HPDE6-E6E7 (cell line): ENCODE measurements at regions not wholly inside any gene's neighbourhood (a gene's known extent, or its start where the extent isn't known, plus 50 kb on each side); places are given as distances from the start of the nearest gene placed in this dataset.

ENCODE experiments used
- DNase-seq: peaks from one replicate; pipeline ENCODE4 v3.0.0; 2011; ENCODE audit warnings: missing footprints; ENCODE audit errors: extremely low spot score

DNA sequence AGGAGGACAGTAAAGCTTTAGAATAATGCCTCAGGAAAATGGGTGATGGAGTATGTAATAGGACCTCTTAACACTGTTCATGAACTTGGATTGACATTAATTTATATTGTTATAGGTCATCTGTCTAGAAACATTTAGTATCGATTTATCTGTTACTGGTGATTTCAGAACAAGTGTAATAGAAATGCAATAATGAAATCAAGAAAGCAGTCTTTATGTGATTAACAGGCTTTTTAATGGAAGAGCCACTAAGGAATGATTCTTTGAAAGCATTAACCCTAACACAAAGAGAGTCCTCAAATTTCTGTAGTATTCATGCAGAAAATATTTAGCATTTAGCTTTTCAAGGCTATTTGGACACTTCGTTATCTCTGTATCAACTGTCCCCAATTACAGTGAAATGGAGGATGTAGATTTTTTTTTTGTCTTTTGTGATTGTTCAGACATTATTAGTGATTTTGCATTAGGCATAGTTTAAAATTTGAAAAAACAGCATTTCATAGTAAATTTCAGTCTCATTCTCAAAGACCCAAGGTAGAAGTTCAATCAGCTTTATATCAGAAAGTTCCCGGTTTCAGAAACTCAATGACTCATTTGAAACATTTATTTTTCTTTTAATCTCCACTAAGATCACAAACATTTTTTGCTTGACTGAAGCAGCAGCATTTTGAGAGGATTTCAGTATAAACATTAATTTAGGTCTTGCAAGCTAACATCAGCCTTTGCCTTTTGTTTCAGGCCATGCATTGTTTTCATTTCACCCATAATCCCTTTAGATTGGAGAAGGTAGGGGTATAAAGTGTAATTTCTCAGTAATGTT, 56.3 kb downstream of the AGTR2 start:
- no peak for DNase-seq

DNA sequence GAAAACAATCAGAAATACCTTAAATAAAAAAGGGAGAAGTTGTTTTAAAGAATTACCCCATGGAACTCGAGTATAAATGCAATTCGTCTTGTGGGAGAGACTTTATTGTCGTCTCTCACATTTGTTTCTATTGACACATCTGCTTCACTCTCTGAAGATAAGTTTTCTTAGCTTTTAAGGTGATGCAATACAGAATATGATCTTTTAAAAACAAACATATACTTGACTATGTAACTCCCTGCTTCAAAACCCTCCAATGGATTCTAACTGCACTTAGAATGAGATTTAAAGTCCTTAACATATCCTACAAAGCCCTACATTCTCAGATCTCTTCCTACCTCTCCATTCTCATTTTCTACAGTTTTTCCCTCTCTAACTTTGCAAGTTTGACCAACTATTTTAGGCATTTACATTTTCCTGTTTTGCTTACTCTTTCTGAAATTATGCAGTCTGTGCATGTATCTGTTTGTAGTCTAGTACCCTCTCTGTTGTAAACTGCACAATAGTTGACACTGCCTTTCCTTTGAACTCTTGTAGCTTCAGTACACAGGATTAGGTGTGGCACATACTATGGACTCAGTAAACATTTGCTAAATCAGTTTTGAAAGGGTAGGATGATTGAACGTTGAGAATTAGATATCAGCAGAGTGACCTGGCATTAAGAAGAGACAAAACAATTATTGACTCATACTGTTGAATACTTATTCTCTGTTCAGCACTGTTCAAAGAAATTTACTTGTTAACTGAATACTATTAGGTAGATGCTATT, 59.8 kb downstream of the AGTR2 start:
- no peak for DNase-seq

GRCh38 chrX:116232833-116233232, 62.3 kb downstream of the AGTR2 start:
- DNase-seq: peak; percentile 44

DNA sequence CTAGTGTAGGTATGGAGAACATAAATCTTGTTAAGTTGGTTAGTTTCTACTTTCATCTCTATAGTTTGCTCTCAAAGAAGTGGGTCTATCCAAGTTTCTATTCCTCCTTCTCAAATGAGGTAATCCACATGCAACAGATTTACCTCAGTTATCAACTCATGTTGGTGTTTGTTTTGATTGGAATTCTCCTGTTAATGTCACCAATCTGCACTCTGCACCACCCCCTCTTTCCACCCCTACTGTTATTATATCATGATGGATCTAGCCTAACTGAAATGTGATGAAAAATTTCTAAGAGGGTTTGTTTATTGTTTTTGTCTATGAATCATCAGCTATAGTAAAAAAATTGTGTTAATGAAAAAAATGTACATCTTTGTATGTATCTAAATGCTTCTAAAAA, 66.1 kb downstream of the AGTR2 start:
- no peak for DNase-seq

DNA sequence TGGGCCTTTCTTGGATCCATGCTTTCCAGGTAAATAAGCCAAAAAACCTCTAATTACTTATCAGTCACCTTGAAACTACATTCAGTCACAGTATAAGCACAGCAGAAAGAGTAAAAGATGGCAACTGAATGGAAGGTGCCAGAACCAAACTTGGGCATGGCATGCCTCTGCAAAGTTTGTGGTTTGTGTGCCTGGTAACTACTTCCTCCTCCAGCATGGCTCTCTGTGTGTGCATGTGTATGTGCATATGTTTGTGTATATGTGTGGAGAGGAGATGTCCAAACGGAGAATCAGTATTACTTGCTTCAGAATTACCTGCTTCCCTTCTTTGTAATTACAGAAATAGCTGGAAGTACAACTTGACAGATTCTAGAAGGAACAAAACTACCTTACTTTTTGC, 67.5 kb downstream of the AGTR2 start:
- no peak for DNase-seq

DNA sequence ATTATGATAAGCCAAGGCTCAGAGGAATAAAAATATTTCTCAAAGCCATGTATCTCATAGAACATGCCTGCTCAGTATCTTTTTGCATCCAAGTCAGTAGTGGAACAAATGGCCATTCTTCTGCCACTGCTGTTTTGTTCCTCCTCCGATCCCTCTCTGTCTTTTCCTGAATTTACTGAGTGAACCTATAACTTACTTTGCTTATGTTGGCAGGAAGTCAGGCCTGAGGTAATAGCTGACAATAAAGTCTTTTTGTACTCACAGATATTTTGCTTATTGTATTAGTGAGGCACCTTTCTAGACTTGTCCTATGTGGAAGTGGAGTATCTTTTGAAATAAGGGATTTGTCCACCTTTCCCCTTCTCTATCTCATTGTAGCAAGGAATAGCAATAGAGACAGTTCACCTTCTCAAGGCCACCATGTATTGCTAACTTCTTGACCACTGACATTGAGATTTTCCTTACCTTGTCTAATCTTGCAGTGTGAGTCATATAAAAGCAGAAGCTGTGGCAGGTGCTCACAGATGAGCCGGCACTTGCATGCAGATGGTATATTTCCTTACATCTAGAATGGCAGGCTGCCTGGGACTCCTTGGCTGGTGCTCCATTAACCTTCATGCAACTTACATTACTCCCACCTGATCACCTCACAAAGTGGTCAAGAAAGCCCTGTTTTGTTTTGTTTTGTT, 68.2 kb downstream of the AGTR2 start:
- no peak for DNase-seq

DNA sequence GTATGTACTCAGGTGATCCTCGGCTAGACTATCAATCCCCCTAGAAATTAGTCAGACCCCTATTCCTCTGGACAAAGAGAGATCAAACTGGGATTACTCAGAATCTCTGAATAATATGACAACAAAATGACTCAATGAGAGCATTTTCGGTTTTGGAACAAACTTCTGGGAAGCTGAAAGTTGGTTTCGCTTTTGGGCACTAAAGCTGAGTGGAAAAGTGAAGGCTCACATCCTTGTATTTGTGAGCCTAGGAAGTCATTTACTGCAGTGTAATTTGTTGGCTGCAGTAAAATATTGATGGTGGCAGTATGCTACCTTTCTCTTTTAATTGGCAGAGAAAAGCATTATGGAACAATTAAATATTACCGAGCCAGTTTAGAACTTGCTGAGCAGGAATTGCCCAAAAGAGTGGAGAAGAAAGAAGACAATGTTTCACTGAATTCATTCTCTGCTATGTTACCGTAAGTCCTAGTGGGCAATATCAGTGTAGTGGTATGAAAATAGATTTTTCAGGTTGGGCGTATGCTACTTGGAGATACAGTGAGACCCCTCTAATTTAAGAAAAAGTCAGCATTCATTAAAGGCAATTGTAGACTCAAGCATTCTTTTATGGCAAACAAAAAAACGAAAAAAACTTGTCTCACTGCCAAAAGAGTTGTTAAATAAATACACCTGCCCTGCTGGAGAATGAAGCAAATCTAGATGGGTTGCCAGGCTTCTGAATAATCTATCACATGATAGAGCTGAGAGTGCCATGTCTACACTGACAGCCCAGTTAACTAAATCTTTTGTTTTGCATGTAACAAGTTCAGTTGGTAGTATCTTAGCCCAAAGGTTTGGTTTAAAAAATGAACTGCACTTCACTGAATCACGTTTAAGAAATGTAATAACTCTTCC, 69.6 kb downstream of the AGTR2 start:
- DNase-seq: no peak

DNA sequence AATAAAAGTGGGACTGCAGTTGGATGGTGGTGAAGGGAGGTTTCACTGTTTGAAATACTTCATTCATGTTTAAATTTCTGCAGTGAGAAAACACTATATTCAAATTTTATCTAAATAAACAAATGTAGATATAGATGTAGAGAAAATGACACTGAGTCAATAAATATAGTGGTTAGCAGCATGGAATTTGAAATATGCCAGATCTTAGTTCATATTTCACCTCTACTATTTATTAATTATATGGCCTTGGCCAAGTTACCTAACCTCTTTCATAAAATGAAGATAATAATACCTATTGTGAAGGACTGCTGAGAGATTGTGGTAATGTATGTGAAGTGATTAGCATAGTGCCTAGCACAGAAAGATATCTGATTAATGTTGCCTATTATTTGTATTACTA, 70.5 kb downstream of the AGTR2 start:
- DNase-seq: no peak

DNA sequence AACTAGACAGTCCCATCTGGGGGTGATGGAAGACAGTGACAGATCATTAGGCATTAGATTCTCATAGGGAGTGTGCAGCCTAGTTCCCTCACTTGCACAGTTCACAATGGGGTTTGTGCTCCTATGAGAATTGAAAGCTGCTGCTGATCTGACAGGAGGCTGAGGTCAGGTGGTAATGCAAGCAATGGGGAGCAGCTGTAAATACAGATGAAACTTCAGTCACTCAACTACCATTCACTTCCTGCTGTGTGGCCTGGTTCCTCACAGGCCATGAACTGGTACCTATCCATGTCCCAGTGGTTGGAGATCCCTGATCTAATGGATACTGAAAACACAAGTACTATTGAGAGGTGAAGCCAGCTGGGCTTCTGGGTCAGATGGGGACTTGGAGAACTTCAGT, 72.5 kb downstream of the AGTR2 start:
- DNase-seq: no peak

GRCh38 chrX:116246261-116246660, 75.7 kb downstream of the AGTR2 start:
- no peak for DNase-seq

DNA sequence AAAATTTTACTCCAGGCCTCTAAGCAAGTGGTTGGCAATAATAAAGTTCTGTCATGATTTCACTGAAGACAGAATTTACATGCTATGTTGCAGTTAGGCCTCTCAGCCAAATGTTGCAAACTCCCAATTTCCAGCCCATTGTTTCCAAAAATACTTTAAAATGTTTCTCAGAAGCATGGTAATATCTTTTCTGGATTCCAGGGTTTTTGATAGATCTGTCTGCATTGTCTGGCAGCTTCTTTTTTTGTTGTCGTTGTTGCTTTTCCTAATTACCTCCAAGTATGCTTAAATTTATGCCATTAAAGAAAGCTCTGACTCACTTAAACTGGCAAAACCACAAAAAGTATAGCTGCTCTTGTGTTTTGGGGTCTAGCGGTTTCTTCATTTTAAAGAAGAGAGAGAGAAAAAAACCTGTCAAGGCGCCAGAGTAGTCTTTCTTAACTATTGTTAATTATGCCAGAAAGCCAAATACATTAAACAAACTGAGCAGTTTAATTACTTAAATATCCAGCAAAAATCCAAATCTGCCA, 97.0 kb downstream of the AGTR2 start:
- no peak for DNase-seq

GRCh38 chrX:116272322-116272721, 101.8 kb downstream of the AGTR2 start:
- DNase-seq: peak; percentile 74

DNA sequence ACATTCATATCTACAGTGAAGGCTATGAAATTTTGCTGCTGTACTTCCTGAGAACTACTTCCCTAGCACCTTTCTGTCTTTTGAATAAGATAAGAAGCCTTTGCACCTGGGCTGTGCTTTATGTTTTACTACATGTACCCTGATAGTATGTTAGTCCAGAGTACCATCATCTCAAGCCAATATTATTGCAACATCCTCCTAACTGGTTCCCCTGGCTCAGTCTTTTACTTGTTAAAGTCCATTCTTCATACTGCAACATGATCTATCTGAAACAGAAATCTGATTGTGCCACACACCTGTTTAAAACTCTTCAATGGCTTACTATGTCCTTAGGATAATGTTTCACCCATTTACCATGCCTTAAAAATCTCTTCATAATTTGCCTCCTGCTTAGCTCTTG, 102.3 kb downstream of the AGTR2 start:
- DNase-seq: no peak

GRCh38 chrX:116276261-116276660, 105.7 kb downstream of the AGTR2 start:
- no peak for DNase-seq

- DNase-seq: no peak
Measured at GRCh38 chrX:116277351-116278225, 107.0 kb downstream of the AGTR2 start.

GRCh38 chrX:116278826-116279225, 108.3 kb downstream of the AGTR2 start:
- no peak for DNase-seq

GRCh38 chrX:116281106-116281505, 110.6 kb downstream of the AGTR2 start:
- DNase-seq: no peak

GRCh38 chrX:116282751-116283150, 112.2 kb downstream of the AGTR2 start:
- no peak for DNase-seq

DNA sequence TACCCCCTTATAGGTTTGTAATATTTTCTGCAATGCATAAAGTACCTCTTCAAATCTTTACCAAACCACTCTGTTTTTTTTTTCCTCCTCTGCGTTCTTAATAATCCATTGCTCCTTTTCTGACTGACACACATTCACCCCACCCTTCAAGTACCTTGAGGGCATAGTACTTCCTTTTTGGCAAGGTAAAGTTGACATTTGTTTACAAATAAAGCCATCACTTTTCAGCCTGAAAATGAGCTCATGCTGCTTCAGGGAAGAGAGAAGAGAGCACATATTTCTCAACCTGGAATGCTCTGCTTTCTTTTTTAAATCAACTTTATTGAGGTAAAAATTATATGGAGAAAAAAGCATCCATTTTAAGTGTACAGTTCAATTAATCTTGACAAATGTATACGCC, 113.9 kb downstream of the AGTR2 start:
- DNase-seq: peak; percentile 26

DNA sequence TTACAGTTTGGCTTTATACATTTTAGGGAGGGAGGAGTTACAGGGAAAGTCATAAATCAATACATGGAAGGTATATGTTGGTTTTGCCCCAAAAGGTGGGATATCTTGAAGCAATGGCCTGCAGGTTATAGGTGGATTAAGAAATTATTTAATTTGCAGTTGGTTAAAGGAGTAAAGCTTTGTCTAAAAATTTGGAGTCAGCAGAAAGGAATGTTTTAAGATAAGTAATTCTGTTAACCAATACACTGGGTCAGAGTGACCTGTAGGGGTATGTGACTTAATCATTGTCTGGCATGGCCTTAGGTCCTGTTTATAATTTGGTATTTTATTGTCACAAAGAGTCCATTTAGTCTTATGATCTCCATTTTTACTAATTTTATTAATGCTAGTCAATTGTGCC, 115.0 kb downstream of the AGTR2 start:
- no peak for DNase-seq
